ENCODE measurements at regions not wholly inside any gene's neighbourhood (a gene's known extent, or its start where the extent isn't known, plus 50 kb on each side); places are given as distances from the start of the nearest gene placed in this dataset.

GRCh38 chr11:30712749-30713148, 126.6 kb upstream of the MPPED2 start:
- DNase-seq (ENCODE audit: low read depth, low spot score) (no peak), ATAC-seq (no peak)
- H3K27ac ChIP-seq (ENCODE audit: low read length) = no peak overlapping the region
- H3K27me3 ChIP-seq (ENCODE audit: control insufficient read depth, insufficient read depth, low read length) = no peaks in the 10 kb centered on the region
- no TSS peak for BruUV-seq (replicated peaks)
- POLR2A ChIA-PET = no interaction called here
- in situ Hi-C loops (cut with HindIII; ENCODE audit: low pct_unique_long_range_greater_than_20kb, low sequenced_read_pairs) = no loop called here
- no peaks in the 10 kb centered on the region for H3K36me3 ChIP-seq (ENCODE audit: control insufficient read depth, insufficient read depth, low read length)
- intact Hi-C loops (cut with micrococcal nuclease; ENCODE audit: unreplicated experiment) = no loop called here
- H3K4me3 ChIP-seq (ENCODE audit: low read depth in 2 of 2, low read length in 2 of 2) = no peak overlapping the region
- no peak for TF ChIP-seq TCF7L2 (IDR thresholded peaks at IDR 0.05; ENCODE audit: low read depth, low read length)
- no peak for TF ChIP-seq REST (IDR thresholded peaks at IDR 0.05; ENCODE audit: insufficient read depth in 1 of 2, low read depth in 2 of 2, low read length in 1 of 2)
- TF ChIP-seq SIN3A (IDR thresholded peaks at IDR 0.05; ENCODE audit: borderline replicate concordance, insufficient read depth, low read depth, low read length) = no peak
- no peak for TF ChIP-seq POLR2AphosphoS5 (IDR thresholded peaks at IDR 0.05; ENCODE audit: low read depth, low read length)
- TF ChIP-seq CTCF (IDR thresholded peaks at IDR 0.05) = no peak
- CTCF ChIA-PET = no interaction called here
- no peaks in the 10 kb centered on the region for H3K4me1 ChIP-seq (ENCODE audit: control insufficient read depth, insufficient read depth, low read length)
- H3K9me3 ChIP-seq (ENCODE audit: control insufficient read depth, insufficient read depth, low read depth, low read length) = no peaks in the 10 kb centered on the region

GRCh38 chr11:30710221-30710620, 124.1 kb upstream of the MPPED2 start:
- Histone ChIP-seq H3K4me1 (ENCODE audit: control insufficient read depth, insufficient read depth, low read length) (no peaks in the 10 kb centered on the region), H3K36me3 (ENCODE audit: control insufficient read depth, insufficient read depth, low read length) (no peaks in the 10 kb centered on the region), H3K27ac (ENCODE audit: low read length) (no peak overlapping the region), H3K9me3 (ENCODE audit: control insufficient read depth, insufficient read depth, low read depth, low read length) (no peaks in the 10 kb centered on the region), H3K4me3 (ENCODE audit: low read depth in 2 of 2, low read length in 2 of 2) (no peak overlapping the region), H3K27me3 (ENCODE audit: control insufficient read depth, insufficient read depth, low read length) (no peaks in the 10 kb centered on the region)
- DNase-seq (ENCODE audit: low read depth, low spot score) = no peak
- in situ Hi-C loops (cut with HindIII; ENCODE audit: low pct_unique_long_range_greater_than_20kb, low sequenced_read_pairs) = no loop called here
- intact Hi-C loops (cut with micrococcal nuclease; ENCODE audit: unreplicated experiment) = no loop called here
- BruUV-seq (replicated peaks) = no TSS peak
- CTCF ChIA-PET = no interaction called here
- no peak for TF ChIP-seq CTCF (IDR thresholded peaks at IDR 0.05)
- POLR2A ChIA-PET = no interaction called here
- no peak for ATAC-seq

- BruUV-seq (replicated peaks) = no TSS peak
- no peak overlapping the region for H3K27ac ChIP-seq (ENCODE audit: low read length)
- H3K36me3 ChIP-seq (ENCODE audit: control insufficient read depth, insufficient read depth, low read length) = no peaks in the 10 kb centered on the region
- H3K4me3 ChIP-seq (ENCODE audit: low read depth in 2 of 2, low read length in 2 of 2) = no peak overlapping the region
- no peaks in the 10 kb centered on the region for H3K9me3 ChIP-seq (ENCODE audit: control insufficient read depth, insufficient read depth, low read depth, low read length)
- TF ChIP-seq POLR2AphosphoS5 (IDR thresholded peaks at IDR 0.05; ENCODE audit: low read depth, low read length) (no peak), REST (IDR thresholded peaks at IDR 0.05; ENCODE audit: insufficient read depth in 1 of 2, low read depth in 2 of 2, low read length in 1 of 2) (no peak), TCF7L2 (IDR thresholded peaks at IDR 0.05; ENCODE audit: low read depth, low read length) (no peak), SIN3A (IDR thresholded peaks at IDR 0.05; ENCODE audit: borderline replicate concordance, insufficient read depth, low read depth, low read length) (no peak)
- H3K27me3 ChIP-seq (ENCODE audit: control insufficient read depth, insufficient read depth, low read length) = no peaks in the 10 kb centered on the region
- ChIA-PET CTCF (no interaction called here), POLR2A (no interaction called here)
- in situ Hi-C loops (cut with HindIII; ENCODE audit: low pct_unique_long_range_greater_than_20kb, low sequenced_read_pairs) = no loop called here
- ATAC-seq (no peak), DNase-seq (ENCODE audit: low read depth, low spot score) (no peak)
- no peaks in the 10 kb centered on the region for H3K4me1 ChIP-seq (ENCODE audit: control insufficient read depth, insufficient read depth, low read length)
- intact Hi-C loops (cut with micrococcal nuclease; ENCODE audit: unreplicated experiment) = no loop called here
Observed at GRCh38 chr11:30707110-30707509, 121.0 kb upstream of the MPPED2 start.

Data from Panc1 (cell line).